CD4-positive, alpha-beta T cell treated with Interleukin-4 for 1 hour (primary cell): ENCODE measurements at regions not wholly inside any gene's neighbourhood (a gene's known extent, or its start where the extent isn't known, plus 50 kb on each side); places are given as distances from the start of the nearest gene placed in this dataset.

Experiments
- DNase-seq, 2 donors: peaks; one replicate each; pipeline ENCODE4 v3.0.0-alpha.2; 2020 to 2022

- DNase-seq = no peak
Measured at GRCh38 chr17:77763575-77763974, 194.9 kb upstream of the TNRC6C start.

GRCh38 chr17:77765292-77765691 lies 193.2 kb upstream of the TNRC6C start:
- no peak for DNase-seq

- DNase-seq = no peak
Measured at GRCh38 chr17:77767148-77767547, 191.4 kb upstream of the TNRC6C start.

- DNase-seq = no peak
Measured at GRCh38 chr17:77768248-77768852, 190.2 kb upstream of the TNRC6C start.

- no peak for DNase-seq
Measured at GRCh38 chr17:77769215-77769614, 189.3 kb upstream of the TNRC6C start.

GRCh38 chr17:77769762-77770161 lies 188.7 kb upstream of the TNRC6C start:
- no peak for DNase-seq

GRCh38 chr17:77770331-77771105 lies 188.0 kb upstream of the TNRC6C start:
- DNase-seq = no peak

GRCh38 chr17:77771145-77771544 lies 187.4 kb upstream of the TNRC6C start:
- DNase-seq = no peak

- DNase-seq = no peak
Measured at GRCh38 chr17:77771587-77771986, 186.9 kb upstream of the TNRC6C start.

- no peak for DNase-seq
Measured at GRCh38 chr17:77771998-77772397, 186.5 kb upstream of the TNRC6C start.

- peak; percentile 71 to 73 for DNase-seq
Measured at GRCh38 chr17:77772461-77772897, 186.0 kb upstream of the TNRC6C start.

- no peak for DNase-seq
Measured at GRCh38 chr17:77772899-77773358, 185.6 kb upstream of the TNRC6C start.

GRCh38 chr17:77774182-77774581 lies 184.3 kb upstream of the TNRC6C start:
- no peak for DNase-seq

GRCh38 chr17:77778636-77779489 lies 179.6 kb upstream of the TNRC6C start:
- no peak for DNase-seq

- DNase-seq = no peak
Measured at GRCh38 chr17:77779711-77780539, 178.6 kb upstream of the TNRC6C start.

- DNase-seq = no peak
Measured at GRCh38 chr17:77781536-77781935, 177.0 kb upstream of the TNRC6C start.

GRCh38 chr17:77782201-77782600 lies 176.3 kb upstream of the TNRC6C start:
- no peak for DNase-seq

- DNase-seq = no peak
Measured at GRCh38 chr17:77782611-77783010, 175.9 kb upstream of the TNRC6C start.

GRCh38 chr17:77783991-77784820 lies 174.3 kb upstream of the TNRC6C start:
- peak; percentile 80 to 82 for DNase-seq

GRCh38 chr17:77785312-77785905 lies 173.1 kb upstream of the TNRC6C start:
- DNase-seq = no peak

GRCh38 chr17:77786090-77786489 lies 172.4 kb upstream of the TNRC6C start:
- DNase-seq = no peak
